OCI-LY7 (cell line): ENCODE measurements at regions not wholly inside any gene's neighbourhood (a gene's known extent, or its start where the extent isn't known, plus 50 kb on each side); places are given as distances from the start of the nearest gene placed in this dataset.

Source experiments
- BruUV-seq: library from RNA; stranded (reverse); fragments of 400-500 nt; replicated peaks from 2 replicates; lab custom pipeline; 2021; lab: Mats Ljungman, UMichigan
- CTCF ChIA-PET: fragments of 300-600 bp; sonication (Branson Sonifier 250); formaldehyde crosslinking; loops from one replicate; lab custom pipeline; 2022; ENCODE audit warnings: antibody characterized with exemption; ENCODE audit not compliant: unreplicated experiment; lab: Charles Lee
- POLR2A ChIA-PET: fragments of 300-600 bp; sonication (Branson Sonifier 250); formaldehyde crosslinking; loops from one replicate; lab custom pipeline; 2022; ENCODE audit warnings: antibody characterized with exemption; lab: Charles Lee
- DNase-seq: peaks from one replicate; pipeline ENCODE4 v3.0.0-alpha.2; 2015; ENCODE audit warnings: low spot score
- H2AFZ ChIP-seq: fragments of 200-600 bp; sonication (generic), shearing (Covaris generic); 2 replicates; pipeline ENCODE4 v1.6.1; 2014; ENCODE audit warnings: mild to moderate bottlenecking, antibody characterized with exemption, low read length, moderate library complexity
- H3K27ac ChIP-seq: fragments of 200-600 bp; sonication (generic); 2 replicates; pipeline ENCODE4 v1.5.1; 2014; ENCODE audit warnings: mixed run types, low read depth, mild to moderate bottlenecking, moderate library complexity, low read length, inconsistent platforms; ENCODE audit not compliant: poor library complexity, severe bottlenecking
- H3K36me3 ChIP-seq: fragments of 200-600 bp; sonication (generic); 2 replicates; pipeline ENCODE4 v1.6.1; 2014; ENCODE audit warnings: mild to moderate bottlenecking, antibody characterized with exemption, low read length, moderate library complexity, mixed read lengths; ENCODE audit not compliant: insufficient read depth
- H3K4me1 ChIP-seq: fragments of 200-600 bp; sonication (generic); 2 replicates; pipeline ENCODE4 v1.5.1; 2014; ENCODE audit warnings: mild to moderate bottlenecking, low read length; ENCODE audit not compliant: insufficient read depth, poor library complexity, severe bottlenecking
- H3K4me2 ChIP-seq: fragments of 200-600 bp; sonication (generic); 2 replicates; pipeline ENCODE4 v1.6.1; 2014; ENCODE audit warnings: mild to moderate bottlenecking, low read length
- H3K4me3 ChIP-seq: fragments of 200-600 bp; sonication (generic); 2 replicates; pipeline ENCODE4 v1.5.1; 2014; ENCODE audit warnings: mild to moderate bottlenecking, low read depth, low read length; ENCODE audit not compliant: poor library complexity, severe bottlenecking
- H3K79me2 ChIP-seq: fragments of 200-600 bp; sonication (generic); 2 replicates; pipeline ENCODE4 v1.6.1; 2016; ENCODE audit warnings: low read depth, mild to moderate bottlenecking, low read length, moderate library complexity, mixed read lengths; ENCODE audit not compliant: insufficient read depth
- H3K9me2 ChIP-seq: fragments of 200-600 bp; sonication (generic); 2 replicates; pipeline ENCODE4 v1.6.1; 2016; ENCODE audit warnings: mild to moderate bottlenecking, low read length, mixed read lengths; ENCODE audit not compliant: insufficient read depth
- H3K9me3 ChIP-seq: fragments of 200-600 bp; sonication (generic); 2 replicates; pipeline ENCODE4 v1.6.1; 2014; ENCODE audit warnings: mild to moderate bottlenecking, mixed run types, low read length, mixed read lengths
- H4K20me1 ChIP-seq: fragments of 200-600 bp; sonication (generic); 2 replicates; pipeline ENCODE4 v1.6.1; 2014; ENCODE audit warnings: mild to moderate bottlenecking, antibody characterized with exemption, low read length, moderate library complexity, mixed read lengths; ENCODE audit not compliant: insufficient read depth
- EZH2phosphoT487 ChIP-seq: fragments of 200-600 bp; sonication (generic); IDR thresholded peaks from 2 replicates; pipeline ENCODE4 v1.6.1; 2018; ENCODE audit warnings: low read depth, borderline replicate concordance, mild to moderate bottlenecking, mixed run types, antibody characterized with exemption, low read length, moderate library complexity, mixed read lengths
- intact Hi-C: fragments of 100-400 bp; cut with micrococcal nuclease; formaldehyde crosslinking; loops from one replicate; pipeline ENCODE4 v1.10.0; 2022; ENCODE audit not compliant: unreplicated experiment
- TF ChIP-seq, protein P1 (sequence below): fragments of 200-600 bp; sonication (generic); conservative IDR thresholded peaks from 2 replicates; pipeline ENCODE4 v1.5.1; 2014; ENCODE audit warnings: mild to moderate bottlenecking, antibody characterized with exemption, low read length, moderate library complexity, mixed read lengths

DNA sequence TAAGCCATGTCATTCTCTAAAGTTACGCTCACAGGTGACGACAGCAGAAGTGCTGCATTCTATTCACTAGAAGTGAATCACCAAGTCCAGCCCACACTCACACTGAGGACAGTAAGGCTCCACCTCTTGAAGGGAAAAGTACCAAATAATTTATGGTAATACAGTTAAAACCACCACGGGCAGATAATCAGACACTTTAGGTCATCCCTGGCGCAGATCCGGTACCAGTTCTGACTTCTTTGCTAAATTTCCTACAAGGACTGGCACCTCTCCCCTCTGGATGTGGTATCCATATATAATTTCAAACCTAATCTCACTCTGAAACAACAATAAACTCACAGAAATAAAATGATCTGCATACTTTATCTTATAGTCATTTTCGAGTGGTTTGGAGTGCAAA is 954.7 kb upstream of the GHITM start:
- BruUV-seq = no TSS peak
- intact Hi-C loops = no loop called here
- no peak overlapping the region for H3K4me2 ChIP-seq
- TF ChIP-seq EZH2phosphoT487 = no peak
- TF ChIP-seq, protein P1, sequence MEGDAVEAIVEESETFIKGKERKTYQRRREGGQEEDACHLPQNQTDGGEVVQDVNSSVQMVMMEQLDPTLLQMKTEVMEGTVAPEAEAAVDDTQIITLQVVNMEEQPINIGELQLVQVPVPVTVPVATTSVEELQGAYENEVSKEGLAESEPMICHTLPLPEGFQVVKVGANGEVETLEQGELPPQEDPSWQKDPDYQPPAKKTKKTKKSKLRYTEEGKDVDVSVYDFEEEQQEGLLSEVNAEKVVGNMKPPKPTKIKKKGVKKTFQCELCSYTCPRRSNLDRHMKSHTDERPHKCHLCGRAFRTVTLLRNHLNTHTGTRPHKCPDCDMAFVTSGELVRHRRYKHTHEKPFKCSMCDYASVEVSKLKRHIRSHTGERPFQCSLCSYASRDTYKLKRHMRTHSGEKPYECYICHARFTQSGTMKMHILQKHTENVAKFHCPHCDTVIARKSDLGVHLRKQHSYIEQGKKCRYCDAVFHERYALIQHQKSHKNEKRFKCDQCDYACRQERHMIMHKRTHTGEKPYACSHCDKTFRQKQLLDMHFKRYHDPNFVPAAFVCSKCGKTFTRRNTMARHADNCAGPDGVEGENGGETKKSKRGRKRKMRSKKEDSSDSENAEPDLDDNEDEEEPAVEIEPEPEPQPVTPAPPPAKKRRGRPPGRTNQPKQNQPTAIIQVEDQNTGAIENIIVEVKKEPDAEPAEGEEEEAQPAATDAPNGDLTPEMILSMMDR = no peak
- H4K20me1 ChIP-seq = no peaks in the 10 kb centered on the region
- H3K4me3 ChIP-seq = no peak overlapping the region
- POLR2A ChIA-PET = interaction anchor here (1.1 kb wide), 1 partner anchor 40 kb away, joined by 4 read pairs; no protein-coding TSS in a partner anchor
- no peaks in the 10 kb centered on the region for H3K36me3 ChIP-seq
- CTCF ChIA-PET = no interaction called here
- no peak overlapping the region for H2AFZ ChIP-seq
- no peaks in the 10 kb centered on the region for H3K9me3 ChIP-seq
- no peak overlapping the region for H3K27ac ChIP-seq
- no peaks in the 10 kb centered on the region for H3K4me1 ChIP-seq
- DNase-seq = no peak
- no peaks in the 10 kb centered on the region for H3K79me2 ChIP-seq
- no peaks in the 10 kb centered on the region for H3K9me2 ChIP-seq

GRCh38 chr10:83190614-83191013 is 948.7 kb upstream of the GHITM start:
- intact Hi-C loops = no loop called here
- no peaks in the 10 kb centered on the region for H3K4me1 ChIP-seq
- POLR2A ChIA-PET = no interaction called here
- no peak overlapping the region for H2AFZ ChIP-seq
- CTCF ChIA-PET = no interaction called here
- H3K79me2 ChIP-seq = no peaks in the 10 kb centered on the region
- no peaks in the 10 kb centered on the region for H3K36me3 ChIP-seq
- TF ChIP-seq EZH2phosphoT487 = no peak
- TF ChIP-seq, protein P1 = no peak
- no TSS peak for BruUV-seq
- no peaks in the 10 kb centered on the region for H3K9me2 ChIP-seq
- DNase-seq = no peak
- no peak overlapping the region for H3K4me3 ChIP-seq
- H3K4me2 ChIP-seq = no peak overlapping the region
- H3K27ac ChIP-seq = no peak overlapping the region
- H3K9me3 ChIP-seq = no peaks in the 10 kb centered on the region
- no peaks in the 10 kb centered on the region for H4K20me1 ChIP-seq

DNA sequence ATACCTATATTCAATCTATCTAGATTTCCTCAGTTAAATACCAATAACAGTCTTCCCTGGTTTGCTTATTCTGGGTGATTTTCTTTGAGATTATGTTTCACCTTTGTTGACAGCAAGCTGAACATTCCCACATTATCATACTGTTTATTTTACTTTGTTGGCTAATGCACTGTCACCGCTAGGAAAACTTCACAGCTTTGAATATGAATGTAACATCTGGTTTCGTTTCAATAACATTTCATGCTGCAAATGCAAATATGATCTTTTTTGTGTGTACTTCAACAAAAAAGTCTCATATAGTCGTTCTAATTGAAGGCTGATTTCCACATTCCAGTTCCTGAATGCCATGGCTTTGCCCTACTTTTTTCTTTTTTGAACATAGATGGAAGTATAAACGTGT is 946.3 kb upstream of the GHITM start:
- Histone ChIP-seq H3K4me3 (no peak overlapping the region), H4K20me1 (no peaks in the 10 kb centered on the region), H3K4me2 (no peak overlapping the region), H3K4me1 (no peaks in the 10 kb centered on the region), H2AFZ (no peak overlapping the region), H3K27ac (no peak overlapping the region), H3K36me3 (no peaks in the 10 kb centered on the region), H3K79me2 (no peaks in the 10 kb centered on the region), H3K9me3 (no peaks in the 10 kb centered on the region), H3K9me2 (no peaks in the 10 kb centered on the region)
- POLR2A ChIA-PET = no interaction called here
- intact Hi-C loops = no loop called here
- DNase-seq = no peak
- CTCF ChIA-PET = no interaction called here
- no TSS peak for BruUV-seq
- TF ChIP-seq, protein P1 = no peak
- TF ChIP-seq EZH2phosphoT487 = no peak
